ENCODE measurements at regions not wholly inside any gene's neighbourhood (a gene's known extent, or its start where the extent isn't known, plus 50 kb on each side); places are given as distances from the start of the nearest gene placed in this dataset.

GRCh38 chr2:12657560-12657959 is 59.2 kb upstream of the TRIB2 start:
- intact Hi-C loops (cut with DNase I): no loop called here
- DNase-seq: no peak
- no peak for TF ChIP-seq CTCF (IDR thresholded peaks at IDR 0.05)
- no peaks in the 10 kb centered on the region for H3K27me3 ChIP-seq
- H3K4me1 ChIP-seq: no peaks in the 10 kb centered on the region
- no peaks in the 10 kb centered on the region for H3K36me3 ChIP-seq
- H3K4me3 ChIP-seq: no peak overlapping the region
- no peak overlapping the region for H3K27ac ChIP-seq
- ATAC-seq: no peak
- H3K9me3 ChIP-seq: no peaks in the 10 kb centered on the region

GRCh38 chr2:12658310-12658945 is 58.3 kb upstream of the TRIB2 start:
- Histone ChIP-seq H3K36me3 (no peaks in the 10 kb centered on the region), H3K4me1 (no peaks in the 10 kb centered on the region), H3K4me3 (no peak overlapping the region), H3K9me3 (no peaks in the 10 kb centered on the region), H3K27ac (no peak overlapping the region), H3K27me3 (no peaks in the 10 kb centered on the region)
- intact Hi-C loops (cut with DNase I): no loop called here
- no peak for DNase-seq
- no peak for TF ChIP-seq CTCF (IDR thresholded peaks at IDR 0.05)
- peak; percentile 72 for ATAC-seq

GRCh38 chr2:12661489-12661888 is 55.2 kb upstream of the TRIB2 start:
- Histone ChIP-seq H3K4me3 (no peak overlapping the region), H3K4me1 (no peaks in the 10 kb centered on the region), H3K36me3 (no peaks in the 10 kb centered on the region), H3K27me3 (no peaks in the 10 kb centered on the region), H3K27ac (no peak overlapping the region), H3K9me3 (peaks cover 2 to 11% of the 10 kb centered on the region in 2 donors)
- no peak for DNase-seq
- intact Hi-C loops (cut with DNase I): no loop called here
- TF ChIP-seq CTCF (IDR thresholded peaks at IDR 0.05): no peak
- ATAC-seq: no peak

- no peak for TF ChIP-seq CTCF (IDR thresholded peaks at IDR 0.05)
- no peak overlapping the region for H3K4me3 ChIP-seq
- DNase-seq: no peak
- no peaks in the 10 kb centered on the region for H3K36me3 ChIP-seq
- peaks cover 3 to 23% of the 10 kb centered on the region in 2 donors for H3K9me3 ChIP-seq
- H3K27ac ChIP-seq: no peak overlapping the region
- H3K4me1 ChIP-seq: no peaks in the 10 kb centered on the region
- ATAC-seq: no peak
- no peaks in the 10 kb centered on the region for H3K27me3 ChIP-seq
- intact Hi-C loops (cut with DNase I): no loop called here
Observed at GRCh38 chr2:12663306-12664037, 53.3 kb upstream of the TRIB2 start.

- no peak for TF ChIP-seq CTCF (IDR thresholded peaks at IDR 0.05)
- intact Hi-C loops (cut with DNase I): no loop called here
- Histone ChIP-seq H3K9me3 (peaks cover 3 to 23% of the 10 kb centered on the region in 2 donors), H3K4me3 (no peak overlapping the region), H3K27ac (peak overlapping the region; percentile 45 to 57), H3K36me3 (no peaks in the 10 kb centered on the region), H3K27me3 (no peaks in the 10 kb centered on the region), H3K4me1 (no peaks in the 10 kb centered on the region)
- ATAC-seq (peak; percentile 96), DNase-seq (no peak)
Observed at GRCh38 chr2:12665334-12665733, 51.4 kb upstream of the TRIB2 start.

Measured in left lung (tissue), 4 donors.